D721Med (cell line): ENCODE measurements at regions not wholly inside any gene's neighbourhood (a gene's known extent, or its start where the extent isn't known, plus 50 kb on each side); places are given as distances from the start of the nearest gene placed in this dataset.

ENCODE experiments used
- DNase-seq: peaks from one replicate; pipeline ENCODE4 v3.0.0; 2011; ENCODE audit warnings: low spot score; ENCODE audit not compliant: insufficient read length
- FAIRE-seq: peaks from 2 replicates; lab custom pipeline; 2011; peaks lifted over from hg19 to GRCh38; lab: Jason Lieb, UNC
- TF ChIP-seq, protein P1 (sequence below): IDR thresholded peaks from 2 replicates; pipeline ENCODE4 v1.5.1; 2012; ENCODE audit warnings: mild to moderate bottlenecking, control low read depth; ENCODE audit not compliant: insufficient read depth; ENCODE audit errors: missing control alignments

DNA sequence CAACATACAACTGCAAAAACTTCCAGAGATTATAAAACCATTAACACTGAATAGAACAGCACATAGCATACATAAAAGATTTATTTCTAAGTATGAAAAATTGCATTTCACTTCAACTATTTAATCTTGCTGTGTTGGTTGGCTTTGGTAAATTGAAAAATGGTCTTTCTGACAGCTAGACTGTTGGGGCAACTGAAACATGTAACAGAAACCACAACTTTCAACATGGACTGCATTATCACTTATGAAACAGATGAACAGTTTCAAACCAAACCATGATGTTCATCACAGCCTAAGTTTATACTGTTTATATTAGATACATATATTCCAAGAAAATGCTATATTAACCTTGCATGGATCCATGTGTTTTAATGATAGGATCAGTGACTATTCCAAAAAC is 324.1 kb upstream of the PCDH9 start:
- no peak for DNase-seq
- no peak for FAIRE-seq
- TF ChIP-seq, protein P1, sequence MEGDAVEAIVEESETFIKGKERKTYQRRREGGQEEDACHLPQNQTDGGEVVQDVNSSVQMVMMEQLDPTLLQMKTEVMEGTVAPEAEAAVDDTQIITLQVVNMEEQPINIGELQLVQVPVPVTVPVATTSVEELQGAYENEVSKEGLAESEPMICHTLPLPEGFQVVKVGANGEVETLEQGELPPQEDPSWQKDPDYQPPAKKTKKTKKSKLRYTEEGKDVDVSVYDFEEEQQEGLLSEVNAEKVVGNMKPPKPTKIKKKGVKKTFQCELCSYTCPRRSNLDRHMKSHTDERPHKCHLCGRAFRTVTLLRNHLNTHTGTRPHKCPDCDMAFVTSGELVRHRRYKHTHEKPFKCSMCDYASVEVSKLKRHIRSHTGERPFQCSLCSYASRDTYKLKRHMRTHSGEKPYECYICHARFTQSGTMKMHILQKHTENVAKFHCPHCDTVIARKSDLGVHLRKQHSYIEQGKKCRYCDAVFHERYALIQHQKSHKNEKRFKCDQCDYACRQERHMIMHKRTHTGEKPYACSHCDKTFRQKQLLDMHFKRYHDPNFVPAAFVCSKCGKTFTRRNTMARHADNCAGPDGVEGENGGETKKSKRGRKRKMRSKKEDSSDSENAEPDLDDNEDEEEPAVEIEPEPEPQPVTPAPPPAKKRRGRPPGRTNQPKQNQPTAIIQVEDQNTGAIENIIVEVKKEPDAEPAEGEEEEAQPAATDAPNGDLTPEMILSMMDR: no peak

DNA sequence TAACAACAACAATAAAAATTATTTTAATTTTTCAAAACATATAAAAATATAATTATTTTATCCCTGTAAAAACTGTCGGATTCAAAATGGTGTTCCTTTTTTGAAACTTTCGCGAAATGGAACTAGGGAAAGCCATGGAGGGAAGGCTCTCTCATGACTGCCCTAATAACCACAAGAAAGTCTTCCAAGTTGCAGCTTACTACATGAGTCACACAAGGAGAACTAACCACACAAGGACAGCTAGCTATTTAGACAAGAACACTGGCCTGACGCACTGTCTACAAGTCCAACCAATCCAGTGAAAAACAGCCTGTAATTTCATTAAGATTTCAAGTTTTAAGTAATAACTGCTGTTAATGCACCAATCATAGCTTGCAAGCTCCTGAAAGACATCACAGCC is 319.2 kb upstream of the PCDH9 start:
- DNase-seq: no peak

DNA sequence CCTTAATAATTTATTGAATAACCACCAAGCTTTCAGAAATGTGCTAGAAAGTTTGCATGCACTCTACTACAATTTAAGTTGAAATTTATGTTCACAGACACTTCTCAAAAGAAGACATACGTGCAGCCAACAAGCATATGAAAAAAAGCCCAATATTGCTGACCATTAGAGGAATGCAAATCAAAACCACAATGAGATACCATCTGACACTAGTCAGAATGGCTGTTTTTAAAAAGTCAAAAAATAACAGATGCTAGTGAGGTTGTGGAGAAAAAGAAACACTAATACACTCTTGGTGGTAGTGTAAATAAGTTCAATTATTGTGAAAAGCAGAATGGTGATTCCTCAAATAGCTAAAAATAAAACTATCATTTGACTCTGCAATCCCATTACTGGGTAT is 308.8 kb upstream of the PCDH9 start:
- FAIRE-seq: no peak
- no peak for DNase-seq
- TF ChIP-seq, protein P1: no peak

More for the DNA sequence above, 319.2 kb upstream of the PCDH9 start:
- TF ChIP-seq, protein P1: no peak
- FAIRE-seq: no peak

DNA sequence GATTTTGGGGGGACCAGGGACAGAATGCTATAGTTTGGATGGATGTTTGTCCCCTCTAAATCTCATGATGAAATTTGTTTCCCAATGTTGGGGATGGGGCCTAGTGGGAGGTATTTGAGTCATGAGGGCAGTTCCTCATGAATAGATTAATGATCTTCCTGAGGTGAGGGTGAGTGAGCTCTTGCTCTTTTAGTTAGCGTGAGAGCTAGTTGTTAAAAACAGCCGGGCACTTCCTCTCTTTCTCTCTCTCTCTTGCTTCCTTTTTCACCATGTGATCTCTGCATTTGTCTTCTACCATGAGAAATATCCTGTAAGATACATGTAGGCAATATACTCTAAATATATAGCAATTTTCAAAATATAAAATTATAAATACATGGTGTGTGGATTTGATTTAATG is 290.8 kb upstream of the PCDH9 start:
- FAIRE-seq: no peak
- TF ChIP-seq, protein P1: no peak
- no peak for DNase-seq

DNA sequence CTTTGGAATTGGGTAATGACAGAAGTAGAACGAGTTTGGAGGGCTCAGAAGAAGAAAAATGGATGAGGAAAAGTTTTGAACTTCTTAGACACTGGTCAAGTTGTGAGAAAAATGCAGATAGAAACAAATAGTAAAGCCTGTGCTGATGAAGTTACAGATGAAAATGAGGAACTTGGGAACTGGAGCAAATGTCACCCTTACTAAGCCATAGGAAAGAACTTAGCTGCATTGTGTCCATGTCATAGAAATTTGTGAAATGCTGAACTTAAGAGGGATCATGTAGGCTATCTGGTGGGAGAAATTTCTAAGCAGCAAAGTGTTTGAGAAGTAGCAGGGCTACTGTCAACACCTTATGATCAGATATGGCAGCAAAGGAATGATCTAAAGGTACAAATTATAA is 289.2 kb upstream of the PCDH9 start:
- DNase-seq (no peak), FAIRE-seq (no peak)
- TF ChIP-seq, protein P1: no peak

DNA sequence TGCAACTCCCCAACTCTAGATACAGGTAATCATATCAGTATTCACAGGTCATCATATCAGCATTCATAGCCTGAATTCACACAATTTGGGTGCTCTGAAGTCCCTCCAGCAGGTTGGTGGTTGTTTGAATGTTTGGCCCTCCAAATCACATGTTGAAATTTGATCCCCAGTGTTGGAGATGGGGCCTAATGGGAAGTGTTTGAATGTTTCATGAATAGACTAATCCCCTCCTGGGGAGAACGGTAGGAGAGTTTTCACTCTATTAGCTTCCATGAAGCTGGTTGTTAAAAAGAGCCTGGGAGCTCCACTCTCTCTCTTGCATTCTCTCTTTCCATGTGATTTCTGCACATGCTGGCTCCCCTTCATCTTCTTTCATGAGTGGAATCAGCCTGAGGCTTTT is 288.6 kb upstream of the PCDH9 start:
- DNase-seq: no peak
- TF ChIP-seq, protein P1: no peak
- no peak for FAIRE-seq

DNA sequence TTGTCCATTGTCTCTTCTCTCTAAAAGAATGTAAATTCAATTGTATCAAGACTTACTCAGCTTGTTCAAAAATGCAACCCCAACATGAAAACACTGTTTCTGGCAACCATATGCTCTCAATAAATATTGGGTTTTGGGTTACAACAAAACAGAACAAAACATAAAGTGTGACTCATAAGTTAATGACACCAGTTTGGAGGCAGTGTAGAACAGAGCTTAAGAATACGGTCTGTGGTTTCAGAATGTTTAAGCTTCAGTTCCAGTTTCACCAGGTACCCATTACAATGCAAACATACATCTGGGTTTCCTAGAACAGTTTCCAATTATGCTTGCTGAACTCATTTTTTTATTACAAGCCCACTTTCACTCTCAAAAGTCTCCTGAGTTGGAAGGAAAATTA is 285.8 kb upstream of the PCDH9 start:
- DNase-seq: no peak
- no peak for FAIRE-seq
- TF ChIP-seq, protein P1: no peak
